H9 (cell line): ENCODE measurements at regions not wholly inside any gene's neighbourhood (a gene's known extent, or its start where the extent isn't known, plus 50 kb on each side); places are given as distances from the start of the nearest gene placed in this dataset.

Experiments
- DNase-seq: peaks from one replicate; pipeline ENCODE4 v3.0.0-alpha.2; 2017
- H2AFZ ChIP-seq: one replicate; pipeline ENCODE4 v1.6.1; 2013; ENCODE audit warnings: mild to moderate bottlenecking, low read length, control low read depth, moderate library complexity
- H2AK5ac ChIP-seq: 2 replicates; pipeline ENCODE4 v1.6.1; 2013; ENCODE audit warnings: low read length, control low read depth, mixed read lengths; ENCODE audit not compliant: insufficient read length
- H2BK120ac ChIP-seq: one replicate; pipeline ENCODE4 v1.6.1; 2013; ENCODE audit warnings: low read depth, mild to moderate bottlenecking, low read length, control low read depth, inconsistent platforms; ENCODE audit not compliant: poor library complexity, severe bottlenecking
- H2BK12ac ChIP-seq: 2 replicates; pipeline ENCODE4 v1.6.1; 2013; ENCODE audit warnings: low read length, control low read depth, mixed read lengths, low read depth; ENCODE audit not compliant: insufficient read length
- H2BK15ac ChIP-seq: 2 replicates; pipeline ENCODE4 v1.6.1; 2013; ENCODE audit warnings: low read depth, low read length, control low read depth
- H2BK20ac ChIP-seq: one replicate; pipeline ENCODE4 v1.6.1; 2013; ENCODE audit warnings: low read depth, mild to moderate bottlenecking, low read length, control low read depth, inconsistent platforms; ENCODE audit not compliant: poor library complexity, severe bottlenecking
- H2BK5ac ChIP-seq: 2 replicates; pipeline ENCODE4 v1.6.1; 2013; ENCODE audit warnings: low read length, control low read depth, mixed read lengths; ENCODE audit not compliant: insufficient read length
- H3K14ac ChIP-seq: 2 replicates; pipeline ENCODE4 v1.6.1; 2013; ENCODE audit warnings: low read length, control low read depth; ENCODE audit not compliant: insufficient read depth
- H3K18ac ChIP-seq: 2 replicates; pipeline ENCODE4 v1.6.1; 2013; ENCODE audit warnings: low read depth, mild to moderate bottlenecking, mixed read lengths, low read length, control low read depth; ENCODE audit not compliant: insufficient read length
- H3K23ac ChIP-seq: 2 replicates; pipeline ENCODE4 v1.6.1; 2013; ENCODE audit warnings: low read length, control low read depth, mixed read lengths, low read depth; ENCODE audit not compliant: insufficient read length
- H3K23me2 ChIP-seq: 2 replicates; pipeline ENCODE4 v1.6.1; 2013; ENCODE audit warnings: low read depth, mild to moderate bottlenecking, mixed read lengths, low read length, control low read depth; ENCODE audit not compliant: insufficient read length, poor library complexity, severe bottlenecking
- H3K27ac ChIP-seq: 2 replicates; pipeline ENCODE4 v1.5.1; 2013; ENCODE audit warnings: low read length, control low read depth, mixed read lengths, low read depth; ENCODE audit not compliant: insufficient read length
- H3K27me3 ChIP-seq: 2 replicates; pipeline ENCODE4 v1.6.1; 2013; ENCODE audit warnings: low read length, control low read depth, inconsistent platforms; ENCODE audit not compliant: insufficient read depth
- H3K4ac ChIP-seq: 2 replicates; pipeline ENCODE4 v1.6.1; 2013; ENCODE audit warnings: low read depth, mild to moderate bottlenecking, control low read depth, inconsistent platforms, low read length, moderate library complexity
- H3K4me1 ChIP-seq: 2 replicates; pipeline ENCODE4 v1.6.1; 2013; ENCODE audit warnings: low read length, control low read depth, inconsistent platforms; ENCODE audit not compliant: insufficient read depth
- H3K4me2 ChIP-seq: 2 replicates; pipeline ENCODE4 v1.6.1; 2013; ENCODE audit warnings: low read length, control low read depth, mixed read lengths; ENCODE audit not compliant: insufficient read length, insufficient read depth
- H3K56ac ChIP-seq: 2 replicates; pipeline ENCODE4 v1.6.1; 2013; ENCODE audit warnings: low read depth, mild to moderate bottlenecking, mixed read lengths, low read length, control low read depth; ENCODE audit not compliant: insufficient read length
- H3K79me1 ChIP-seq: 2 replicates; pipeline ENCODE4 v1.6.1; 2013; ENCODE audit warnings: low read depth, mild to moderate bottlenecking, moderate library complexity, low read length, control low read depth, inconsistent platforms; ENCODE audit not compliant: insufficient read depth, poor library complexity, severe bottlenecking
- H3K79me2 ChIP-seq: 2 replicates; pipeline ENCODE4 v1.6.1; 2013; ENCODE audit warnings: low read length, control low read depth, inconsistent platforms; ENCODE audit not compliant: insufficient read depth
- H3K9ac ChIP-seq: 2 replicates; pipeline ENCODE4 v1.6.1; 2013; ENCODE audit warnings: low read length, control low read depth, mixed read lengths; ENCODE audit not compliant: insufficient read length; ENCODE audit errors: extremely low read depth
- H3K9me3 ChIP-seq: one replicate; pipeline ENCODE4 v1.6.1; 2013; ENCODE audit warnings: low read depth, low read length, inconsistent platforms; ENCODE audit not compliant: control insufficient read depth
- H3T11ph ChIP-seq: one replicate; pipeline ENCODE4 v1.6.1; 2013; ENCODE audit warnings: mild to moderate bottlenecking, low read length, control low read depth, inconsistent platforms
- H4K20me1 ChIP-seq: one replicate; pipeline ENCODE4 v1.6.1; 2013; ENCODE audit not compliant: control insufficient read depth, insufficient read length, insufficient read depth
- H4K5ac ChIP-seq: 2 replicates; pipeline ENCODE4 v1.6.1; 2013; ENCODE audit warnings: low read depth, mild to moderate bottlenecking, mixed read lengths, low read length, control low read depth; ENCODE audit not compliant: insufficient read length
- H4K8ac ChIP-seq: replicated peaks from 2 replicates; pipeline ENCODE4 v1.6.1; 2013; ENCODE audit warnings: low read length, control low read depth, mixed read lengths, low read depth; ENCODE audit not compliant: insufficient read length
- H4K91ac ChIP-seq: 2 replicates; pipeline ENCODE4 v1.6.1; 2013; ENCODE audit warnings: low read depth, mild to moderate bottlenecking, moderate library complexity, mixed read lengths, low read length, control low read depth; ENCODE audit not compliant: insufficient read length
- H3K27ac Mint-ChIP-seq, 3 experiments: 2 replicates in 2 of 3; 3 replicates in 1 of 3; pipeline ENCODE4 v1.8.0; 2020 to 2021; ENCODE audit warnings: mixed read lengths in 3 of 3, mild to moderate bottlenecking in 1 of 3, moderate library complexity in 1 of 3
- H3K27me3 Mint-ChIP-seq: 2 replicates; pipeline ENCODE4 v1.8.0; 2021; ENCODE audit warnings: low read depth, mild to moderate bottlenecking, moderate library complexity, mixed read lengths
- H3K36me3 Mint-ChIP-seq, 3 experiments: 2 replicates in 2 of 3; 3 replicates in 1 of 3; pipeline ENCODE4 v1.8.0; 2020 to 2021; ENCODE audit warnings: low read depth in 3 of 3, mixed read lengths in 3 of 3; ENCODE audit not compliant: insufficient read depth in 1 of 3
- H3K4me1 Mint-ChIP-seq, 2 experiments: 2 replicates each; pipeline ENCODE4 v1.8.0; 2020; ENCODE audit warnings: mixed read lengths in 2 of 2
- H3K4me3 Mint-ChIP-seq, 2 experiments: 2 replicates in 1 of 2; 3 replicates in 1 of 2; pipeline ENCODE4 v1.8.0; 2020 to 2021; ENCODE audit warnings: mild to moderate bottlenecking in 2 of 2, mixed read lengths in 2 of 2, moderate library complexity in 1 of 2
- H3K9me3 Mint-ChIP-seq, 2 experiments: 2 replicates in 1 of 2; 3 replicates in 1 of 2; pipeline ENCODE4 v1.8.0; 2020; ENCODE audit warnings: mild to moderate bottlenecking in 2 of 2, mixed read lengths in 2 of 2, moderate library complexity in 1 of 2
- WGBS: extraction: QIAGEN DNeasy Blood & Tissue Kit; methylation state at CpG from one replicate; pipeline ENCODE4 v1.1.7; 2013; ENCODE audit warnings: missing lambda C conversion rate, low lambda C conversion rate, mixed read lengths; ENCODE audit not compliant: insufficient read length; ENCODE audit errors: extremely low coverage; 5-methylcytosine and 5-hydroxymethylcytosine counted together
- TF ChIP-seq, protein P1 (sequence below): fragments of 200-600 bp; sonication (generic); conservative IDR thresholded peaks from 3 replicates; pipeline ENCODE4 v1.8.0; 2021; ENCODE audit warnings: antibody characterized with exemption, mild to moderate bottlenecking

DNA sequence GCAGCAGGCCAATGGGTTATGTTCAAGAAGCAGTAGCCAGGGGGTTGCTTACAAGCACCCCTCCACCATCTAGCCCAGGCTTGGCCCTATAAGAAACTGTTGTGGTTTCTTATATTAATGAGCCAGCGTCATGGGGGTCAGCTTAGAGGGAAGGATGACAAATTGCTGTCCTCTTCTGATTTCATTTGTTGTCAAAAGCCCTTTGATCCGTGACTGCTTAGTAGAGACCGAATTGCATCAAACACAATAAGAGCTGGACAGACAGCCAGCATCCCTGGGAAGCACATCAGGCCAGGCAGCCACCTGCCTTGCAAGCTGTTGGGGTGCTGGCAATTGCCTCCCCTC lies 206.6 kb upstream of the SETBP1 start:
- no peak overlapping the region for H2BK120ac ChIP-seq
- no peaks in the 10 kb centered on the region for H4K20me1 ChIP-seq
- H3K79me1 ChIP-seq, result no peaks in the 10 kb centered on the region
- no peak overlapping the region for H4K5ac ChIP-seq
- H3K27ac ChIP-seq, result no peak overlapping the region
- H3K4ac ChIP-seq, result no peak overlapping the region
- H2BK12ac ChIP-seq, result no peak overlapping the region
- H2BK15ac ChIP-seq, result no peak overlapping the region
- H3K4me2 ChIP-seq, result no peak overlapping the region
- no peak overlapping the region for H2AFZ ChIP-seq
- H3K9me3 ChIP-seq, result peaks cover 4% of the 10 kb centered on the region
- H3K23ac ChIP-seq, result no peak overlapping the region
- H3K18ac ChIP-seq, result no peak overlapping the region
- H3K56ac ChIP-seq, result no peak overlapping the region
- 0 out of 4 replicates have a peak, but pooled peaks cover 0 to 2% of the 10 kb centered on the region in 2 experiments for H3K4me1 Mint-ChIP-seq
- H3T11ph ChIP-seq, result no peak overlapping the region
- H4K8ac ChIP-seq, result no peak overlapping the region
- peaks cover 3% of the 10 kb centered on the region; the same call in 1 of the 2 replicates for H3K27me3 Mint-ChIP-seq
- no peak overlapping the region for H2BK5ac ChIP-seq
- no peak overlapping the region for H2AK5ac ChIP-seq
- H3K4me1 ChIP-seq, result no peaks in the 10 kb centered on the region
- H3K27ac Mint-ChIP-seq, result no peak overlapping the region
- H3K23me2 ChIP-seq, result no peaks in the 10 kb centered on the region
- DNase-seq, result no peak
- H3K14ac ChIP-seq, result no peak overlapping the region
- H3K9ac ChIP-seq, result no peak overlapping the region
- peaks cover 3 to 10% (median 8%) of the 10 kb centered on the region in 3 experiments; a peak in 6 of 7 replicates for H3K36me3 Mint-ChIP-seq
- H2BK20ac ChIP-seq, result no peak overlapping the region
- H3K27me3 ChIP-seq, result no peaks in the 10 kb centered on the region
- TF ChIP-seq, protein P1, sequence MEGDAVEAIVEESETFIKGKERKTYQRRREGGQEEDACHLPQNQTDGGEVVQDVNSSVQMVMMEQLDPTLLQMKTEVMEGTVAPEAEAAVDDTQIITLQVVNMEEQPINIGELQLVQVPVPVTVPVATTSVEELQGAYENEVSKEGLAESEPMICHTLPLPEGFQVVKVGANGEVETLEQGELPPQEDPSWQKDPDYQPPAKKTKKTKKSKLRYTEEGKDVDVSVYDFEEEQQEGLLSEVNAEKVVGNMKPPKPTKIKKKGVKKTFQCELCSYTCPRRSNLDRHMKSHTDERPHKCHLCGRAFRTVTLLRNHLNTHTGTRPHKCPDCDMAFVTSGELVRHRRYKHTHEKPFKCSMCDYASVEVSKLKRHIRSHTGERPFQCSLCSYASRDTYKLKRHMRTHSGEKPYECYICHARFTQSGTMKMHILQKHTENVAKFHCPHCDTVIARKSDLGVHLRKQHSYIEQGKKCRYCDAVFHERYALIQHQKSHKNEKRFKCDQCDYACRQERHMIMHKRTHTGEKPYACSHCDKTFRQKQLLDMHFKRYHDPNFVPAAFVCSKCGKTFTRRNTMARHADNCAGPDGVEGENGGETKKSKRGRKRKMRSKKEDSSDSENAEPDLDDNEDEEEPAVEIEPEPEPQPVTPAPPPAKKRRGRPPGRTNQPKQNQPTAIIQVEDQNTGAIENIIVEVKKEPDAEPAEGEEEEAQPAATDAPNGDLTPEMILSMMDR, result no peak
- no peaks in the 10 kb centered on the region for H3K79me2 ChIP-seq
- WGBS, result no CpG with 5 or more reads among the region's 3 CpGs
- H4K91ac ChIP-seq, result no peak overlapping the region
- H3K9me3 Mint-ChIP-seq, result peaks cover 8% of the 10 kb centered on the region in 2 experiments; a peak in 4 of 5 replicates
- H3K4me3 Mint-ChIP-seq, result no peak overlapping the region
